ENCODE measurements at regions not wholly inside any gene's neighbourhood (a gene's known extent, or its start where the extent isn't known, plus 50 kb on each side); places are given as distances from the start of the nearest gene placed in this dataset.

- DNase-seq (ENCODE audit: low spot score in 2 of 2), result peak in 1 of 2 donors; percentile 32
- H3K36me3 ChIP-seq, result no peaks in the 10 kb centered on the region
- H3K4me3 ChIP-seq, result no peak overlapping the region
- TF ChIP-seq POLR2A (IDR thresholded peaks at IDR 0.05) (no peak), EP300 (IDR thresholded peaks at IDR 0.05) (peak in 1 of 2 donors; percentile 83), CTCF (IDR thresholded peaks at IDR 0.05) (no peak)
- H3K9me3 ChIP-seq, result no peaks in the 10 kb centered on the region
- 54% methylated on average over 7 to 9 of the region's 9 CpGs for WGBS, 2 donors
- H3K27ac ChIP-seq, result peak overlapping the region in 1 of 4 donors; percentile 49
- H3K27me3 ChIP-seq, result no peaks in the 10 kb centered on the region
- peaks cover 0 to 12% (median 0%) of the 10 kb centered on the region in 4 donors for H3K4me1 ChIP-seq
These were observed 222.4 kb downstream of the RPS24 start for GRCh38 chr10:78255796-78256638.

GRCh38 chr10:78258323-78259030 lies 224.8 kb downstream of the RPS24 start:
- 98 to 99% methylated on average over 4 of the region's 4 CpGs for WGBS, 2 donors
- Histone ChIP-seq H3K4me1 (peaks cover 0 to 19% (median 0%) of the 10 kb centered on the region in 4 donors), H3K27ac (no peak overlapping the region), H3K4me3 (no peak overlapping the region), H3K27me3 (no peaks in the 10 kb centered on the region), H3K36me3 (no peaks in the 10 kb centered on the region), H3K9me3 (no peaks in the 10 kb centered on the region)
- no peak for TF ChIP-seq EP300 (IDR thresholded peaks at IDR 0.05)
- TF ChIP-seq POLR2A (IDR thresholded peaks at IDR 0.05), result no peak
- no peak for TF ChIP-seq CTCF (IDR thresholded peaks at IDR 0.05)
- DNase-seq (ENCODE audit: low spot score in 2 of 2), result no peak

DNA sequence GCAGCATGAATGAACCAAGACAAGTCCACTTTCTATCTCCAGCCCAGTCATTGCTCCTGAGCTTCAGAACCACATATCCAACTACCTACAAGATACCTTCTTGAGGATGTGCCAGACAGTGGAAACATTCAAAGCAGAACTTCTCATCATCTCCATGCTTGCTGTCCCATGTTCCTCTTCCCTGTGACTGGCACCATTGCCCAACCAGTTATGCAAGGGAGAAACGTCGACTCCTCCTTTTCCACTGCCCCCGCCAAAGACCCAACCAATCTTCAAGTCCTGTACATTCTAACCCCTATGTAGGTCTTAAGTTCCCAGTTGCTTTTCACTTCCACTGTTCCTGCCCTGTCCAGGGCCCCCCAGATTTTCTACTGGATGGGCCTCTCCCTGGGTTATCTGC lies 225.7 kb downstream of the RPS24 start:
- no peak for DNase-seq (ENCODE audit: low spot score in 2 of 2)
- no peak for TF ChIP-seq EP300 (IDR thresholded peaks at IDR 0.05)
- TF ChIP-seq POLR2A (IDR thresholded peaks at IDR 0.05), result no peak
- no peak for TF ChIP-seq CTCF (IDR thresholded peaks at IDR 0.05)

DNA sequence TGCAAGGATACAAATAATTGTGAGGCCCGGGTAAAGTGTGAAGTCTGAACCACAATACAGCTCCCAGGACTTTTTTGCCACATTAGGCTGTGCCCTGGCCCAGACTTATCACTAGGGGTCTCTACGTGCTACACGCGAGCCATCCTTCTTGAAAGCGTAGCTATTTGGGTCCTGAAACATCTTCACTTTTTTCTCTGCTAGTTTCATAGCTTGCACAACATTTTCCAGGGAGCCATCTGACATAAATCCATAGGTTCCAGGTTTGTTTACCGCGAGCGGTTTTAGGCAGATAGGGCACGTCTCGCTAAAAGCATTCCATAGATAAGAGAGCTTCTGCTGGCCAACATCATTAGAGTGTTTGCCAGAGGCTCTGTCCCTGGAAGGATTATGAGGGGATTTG lies 226.5 kb downstream of the RPS24 start:
- Histone ChIP-seq H3K36me3 (no peaks in the 10 kb centered on the region), H3K27ac (no peak overlapping the region), H3K9me3 (no peaks in the 10 kb centered on the region), H3K27me3 (no peaks in the 10 kb centered on the region), H3K4me3 (no peak overlapping the region), H3K4me1 (peaks cover 0 to 33% (median 0%) of the 10 kb centered on the region in 4 donors)
- no peak for DNase-seq (ENCODE audit: low spot score in 2 of 2)
- WGBS, 2 donors, result 73 to 76% methylated on average over 10 of the region's 10 CpGs
- TF ChIP-seq POLR2A (IDR thresholded peaks at IDR 0.05) (no peak), EP300 (IDR thresholded peaks at IDR 0.05) (no peak), CTCF (IDR thresholded peaks at IDR 0.05) (no peak)

More for the DNA sequence above, 225.7 kb downstream of the RPS24 start:
- H3K4me1 ChIP-seq, result peaks cover 0 to 27% (median 0%) of the 10 kb centered on the region in 4 donors
- no peaks in the 10 kb centered on the region for H3K9me3 ChIP-seq
- 92 to 98% methylated on average over 3 of the region's 3 CpGs for WGBS, 2 donors
- H3K27ac ChIP-seq, result no peak overlapping the region
- H3K27me3 ChIP-seq, result no peaks in the 10 kb centered on the region
- H3K36me3 ChIP-seq, result no peaks in the 10 kb centered on the region
- H3K4me3 ChIP-seq, result no peak overlapping the region

DNA sequence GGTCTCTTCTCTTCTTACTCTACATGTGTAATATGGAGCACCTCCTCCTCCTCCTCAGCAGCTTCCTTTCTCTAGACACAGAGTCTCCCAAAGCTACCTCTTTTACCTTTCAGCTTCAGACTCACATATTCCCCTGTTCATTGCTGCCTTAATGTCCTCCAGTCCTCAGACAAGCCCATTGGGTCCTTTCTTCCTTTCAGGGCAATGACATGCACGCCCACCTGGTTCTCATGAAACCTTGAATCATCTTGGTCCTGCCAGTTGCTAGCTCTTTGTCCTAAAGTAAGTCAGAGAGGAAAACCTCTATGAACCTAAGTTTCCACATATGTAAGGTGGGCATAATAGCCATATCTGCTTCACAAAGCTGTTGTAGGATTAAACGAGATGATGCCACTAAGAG lies 227.0 kb downstream of the RPS24 start:
- H3K27me3 ChIP-seq, result no peaks in the 10 kb centered on the region
- no peaks in the 10 kb centered on the region for H3K9me3 ChIP-seq
- 91 to 96% methylated on average over 2 of the region's 2 CpGs for WGBS, 2 donors
- no peaks in the 10 kb centered on the region for H3K36me3 ChIP-seq
- no peak for TF ChIP-seq CTCF (IDR thresholded peaks at IDR 0.05)
- TF ChIP-seq EP300 (IDR thresholded peaks at IDR 0.05), result no peak
- no peak for TF ChIP-seq POLR2A (IDR thresholded peaks at IDR 0.05)
- H3K27ac ChIP-seq, result no peak overlapping the region
- H3K4me1 ChIP-seq, result peaks cover 0 to 30% (median 0%) of the 10 kb centered on the region in 4 donors
- no peak for DNase-seq (ENCODE audit: low spot score in 2 of 2)
- H3K4me3 ChIP-seq, result no peak overlapping the region

Measured in tibial nerve (tissue), 4 donors.